Left hindlimb (tissue), 1 donor: ENCODE measurements at regions not wholly inside any gene's neighbourhood (a gene's known extent, or its start where the extent isn't known, plus 50 kb on each side); places are given as distances from the start of the nearest gene placed in this dataset.

Experiments used
- DNase-seq: peaks from one replicate; pipeline ENCODE4 v3.0.0-alpha.2; 2018

DNA sequence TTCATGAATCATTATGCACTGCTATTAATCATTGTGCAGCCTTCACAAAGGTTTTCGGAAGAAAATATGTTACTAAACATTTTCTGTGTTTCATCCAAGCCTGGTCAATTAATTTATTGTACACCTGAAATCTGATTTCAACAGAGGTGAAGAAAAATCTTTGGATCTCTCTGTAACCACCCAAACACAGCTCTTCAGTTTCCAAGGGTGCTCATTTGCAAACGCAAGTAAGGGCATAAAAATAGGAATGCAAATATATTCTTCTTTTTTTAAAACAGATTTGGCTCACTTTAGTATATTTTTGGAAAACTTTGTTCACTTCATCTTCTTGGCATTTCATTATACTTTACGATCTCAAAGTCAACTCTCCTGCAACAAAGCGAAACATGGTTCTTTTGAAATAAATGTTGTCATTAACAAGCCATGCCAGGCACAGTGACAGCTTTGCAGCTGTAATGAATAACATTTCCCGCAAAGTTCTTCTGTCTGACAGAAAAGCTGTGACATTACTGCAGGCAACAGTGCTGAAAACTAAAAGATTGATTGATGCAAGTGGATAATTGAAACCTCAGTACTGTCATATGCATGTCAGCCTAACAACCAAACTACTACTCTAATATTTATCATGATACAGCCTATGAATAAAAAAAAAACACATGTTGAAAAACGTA is 348.3 kb downstream of the FRK start:
- DNase-seq, result no peak

DNA sequence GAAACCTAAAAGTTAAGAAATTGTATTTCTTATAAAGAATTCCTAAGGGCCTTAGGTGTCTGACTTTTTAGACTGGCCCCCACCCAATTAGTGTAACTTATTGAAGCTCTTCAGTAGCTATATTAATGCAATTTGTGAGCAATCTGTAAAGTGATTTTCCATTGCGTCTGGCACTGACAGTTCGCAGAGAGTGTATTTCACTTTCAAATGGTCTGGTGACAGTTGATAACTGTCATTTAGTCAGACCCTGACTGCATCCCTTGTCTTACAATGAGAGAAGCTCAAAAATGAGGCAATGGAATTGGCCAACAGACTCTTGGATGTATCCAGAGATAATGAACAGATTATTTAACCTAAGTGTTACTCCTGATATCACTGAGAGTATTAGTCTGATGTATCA is 351.8 kb downstream of the FRK start:
- no peak for DNase-seq

DNA sequence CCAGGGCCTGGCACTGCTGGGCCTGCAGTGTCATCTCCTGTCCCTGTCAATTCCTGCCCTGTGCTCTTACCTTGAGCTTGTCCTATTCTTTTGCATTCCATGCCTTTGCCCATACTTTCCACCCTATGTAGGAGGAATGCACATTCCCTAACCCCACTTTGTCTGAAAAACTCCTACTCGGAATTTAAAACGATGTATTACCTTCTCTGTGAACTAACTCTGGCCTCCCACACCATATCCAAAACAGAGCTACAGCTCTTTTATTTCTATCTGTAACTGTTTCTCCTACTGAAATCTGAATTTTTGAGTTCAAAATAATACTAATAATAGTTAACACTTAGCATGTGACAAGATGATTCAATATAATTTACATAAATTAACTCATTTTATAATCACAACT is 353.7 kb downstream of the FRK start:
- no peak for DNase-seq

DNA sequence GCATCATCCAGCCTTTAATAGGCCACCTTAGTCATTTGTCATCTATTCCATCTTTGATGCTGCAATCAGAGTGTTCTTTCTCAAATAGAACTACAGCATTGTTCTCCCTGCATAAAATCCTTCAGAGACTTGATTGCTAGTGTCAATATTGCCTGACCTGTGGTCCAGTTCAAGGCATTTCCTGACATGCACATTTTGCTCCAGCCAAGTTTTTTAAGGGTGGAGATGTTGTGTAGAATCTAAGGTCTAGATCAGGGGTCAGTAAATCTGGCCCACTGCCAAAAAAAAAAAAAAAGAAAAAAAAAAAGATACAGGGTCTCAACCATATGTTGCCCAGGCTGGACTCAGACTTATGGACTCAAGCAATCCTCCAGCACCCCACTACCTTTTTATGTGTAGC is 354.4 kb downstream of the FRK start:
- no peak for DNase-seq

- DNase-seq, result no peak
Measured at GRCh38 chr6:115704028-115704427, 356.7 kb downstream of the FRK start.

DNA sequence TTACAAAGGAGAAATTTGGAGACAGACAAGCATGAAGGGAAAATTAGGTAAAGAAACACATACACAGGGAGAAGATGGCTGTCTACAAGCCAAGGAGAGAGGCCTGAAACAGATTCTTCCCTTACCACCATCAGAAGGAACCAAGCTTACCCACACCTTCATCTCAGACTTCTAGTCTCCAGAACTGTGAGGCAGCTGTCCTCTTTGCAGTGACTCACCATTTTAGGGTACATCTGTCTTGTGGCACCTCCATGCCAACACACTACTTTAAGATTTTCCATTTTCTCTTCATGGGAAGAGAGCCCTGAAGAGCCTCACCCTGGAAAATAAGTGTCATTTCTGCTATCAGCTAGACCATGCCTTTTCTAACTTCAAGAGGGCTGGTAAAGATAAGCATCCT is 369.3 kb downstream of the FRK start:
- DNase-seq, result no peak

- DNase-seq, result no peak
Measured at GRCh38 chr6:115690854-115691253, 369.8 kb downstream of the FRK start.

GRCh38 chr6:115681978-115682775 is 378.5 kb downstream of the FRK start:
- no peak for DNase-seq

- no peak for DNase-seq
Measured at GRCh38 chr6:115680621-115681020, 380.1 kb downstream of the FRK start.

DNA sequence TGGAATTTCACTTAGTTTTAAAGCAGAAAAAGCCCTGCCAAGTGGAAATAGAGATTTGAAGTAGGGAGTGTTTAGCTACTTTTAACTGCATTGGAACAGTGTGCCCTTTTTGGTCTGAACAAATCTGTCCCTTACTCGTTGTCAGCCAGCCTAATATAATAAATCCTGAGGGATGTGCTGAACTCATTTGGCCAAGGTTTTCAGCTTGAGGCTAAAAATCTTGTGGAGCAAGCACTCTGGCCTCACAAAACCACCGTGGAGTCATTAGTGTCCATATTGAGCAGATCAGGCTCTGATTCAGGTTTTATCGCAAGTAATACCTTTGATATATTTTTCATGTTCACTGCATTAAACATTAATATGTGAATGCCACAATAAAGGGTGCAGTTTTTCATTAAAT is 383.5 kb downstream of the FRK start:
- DNase-seq, result no peak

GRCh38 chr6:115675443-115675842 is 385.2 kb downstream of the FRK start:
- no peak for DNase-seq

DNA sequence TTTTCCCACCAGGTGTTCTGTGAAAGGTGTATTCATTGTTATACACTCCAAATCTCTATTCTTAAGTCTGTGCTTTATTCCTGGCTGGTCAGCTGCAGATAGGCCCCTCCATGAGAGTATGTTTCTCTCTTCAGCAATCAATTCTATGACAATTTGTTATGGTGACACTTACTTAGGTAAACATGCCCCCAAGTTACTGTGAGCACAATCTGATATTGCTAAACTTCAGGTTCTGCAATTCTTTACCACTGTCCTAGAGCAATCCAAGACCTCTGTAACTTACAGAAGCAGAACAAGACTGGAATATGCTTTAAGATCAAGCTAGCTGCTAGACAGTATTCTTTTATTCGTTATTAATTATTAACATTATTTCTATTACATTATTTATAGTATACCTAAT is 391.9 kb downstream of the FRK start:
- no peak for DNase-seq

- no peak for DNase-seq
Measured at GRCh38 chr6:115668211-115668610, 392.5 kb downstream of the FRK start.

GRCh38 chr6:115667478-115668026 is 393.1 kb downstream of the FRK start:
- DNase-seq, result no peak

- DNase-seq, result no peak
Measured at GRCh38 chr6:115666997-115667396, 393.7 kb downstream of the FRK start.

DNA sequence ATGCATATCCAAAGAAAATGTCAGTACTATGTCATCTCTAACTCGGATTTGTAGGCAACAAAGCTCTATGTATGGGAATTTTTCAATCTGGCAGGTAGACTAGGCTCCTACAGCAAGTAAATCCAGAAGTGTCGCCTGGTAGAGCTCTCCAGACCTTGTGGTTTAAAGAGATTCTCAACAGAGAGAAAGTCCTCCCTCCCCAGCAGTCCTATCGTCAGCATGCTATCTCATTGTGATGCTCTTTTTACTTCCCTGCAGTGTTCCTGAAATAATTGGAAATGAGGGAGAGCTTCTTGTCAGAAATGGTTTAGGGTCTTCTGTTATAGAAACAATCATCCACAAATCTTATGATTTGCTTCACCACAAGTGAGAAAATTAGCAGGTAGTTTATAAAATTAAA is 395.4 kb downstream of the FRK start:
- no peak for DNase-seq

DNA sequence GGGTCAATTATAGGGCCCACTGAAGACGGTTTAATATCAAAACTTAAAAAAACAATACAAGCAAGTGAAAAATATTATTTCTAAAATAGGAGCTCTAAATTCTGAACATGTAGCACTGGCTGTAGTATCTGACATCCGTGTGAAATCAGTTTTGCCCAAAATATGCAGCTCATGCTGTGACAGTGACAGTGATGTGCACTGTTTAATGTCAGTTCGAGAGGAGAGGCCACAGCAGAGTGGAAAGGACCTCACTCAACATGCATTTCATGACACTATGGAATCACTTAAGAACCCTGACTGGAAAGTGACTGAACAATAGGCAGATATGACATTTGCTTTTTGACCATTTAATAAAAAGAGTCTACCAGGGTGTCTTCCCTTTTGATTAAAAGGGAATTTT is 397.0 kb downstream of the FRK start:
- DNase-seq, result no peak

DNA sequence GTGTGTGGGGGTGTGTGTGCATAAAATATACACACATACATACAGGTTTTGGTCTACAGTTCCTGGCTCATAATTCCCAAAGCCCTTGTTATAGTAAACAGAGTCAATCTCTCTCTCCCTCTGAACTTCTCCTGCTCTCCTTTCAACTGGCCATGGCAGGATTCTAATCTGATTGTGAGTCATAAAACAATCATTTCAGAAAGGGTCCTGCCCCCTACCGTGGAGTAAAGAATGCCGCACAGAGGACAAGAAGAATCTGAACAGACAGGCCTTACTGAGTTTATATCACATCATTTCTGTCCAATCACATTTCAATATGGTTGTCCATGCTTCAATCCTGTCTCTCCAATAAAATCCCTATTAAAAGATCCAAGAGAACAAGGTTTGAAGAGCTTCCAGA is 416.9 kb downstream of the FRK start:
- DNase-seq, result no peak

GRCh38 chr6:115634887-115635286 is 425.8 kb downstream of the FRK start:
- DNase-seq, result no peak

DNA sequence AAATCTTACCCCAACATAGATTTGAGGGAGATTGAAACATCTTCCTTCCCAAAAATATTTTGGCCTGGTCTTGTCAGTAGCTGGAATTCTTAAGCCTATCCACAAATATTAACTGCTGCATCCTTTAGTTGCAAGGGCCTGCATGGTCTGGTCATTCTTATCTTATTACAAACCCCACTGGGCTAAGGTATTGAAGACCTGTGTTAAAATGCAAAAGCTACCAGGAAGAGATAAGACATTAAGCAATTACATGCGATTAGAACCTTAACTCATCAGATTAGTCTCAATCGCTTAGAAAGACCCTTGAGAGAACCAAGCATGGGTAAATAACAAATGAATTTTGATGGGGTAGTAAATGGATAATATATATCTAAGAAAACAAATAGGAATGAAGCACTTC is 426.6 kb downstream of the FRK start:
- no peak for DNase-seq

DNA sequence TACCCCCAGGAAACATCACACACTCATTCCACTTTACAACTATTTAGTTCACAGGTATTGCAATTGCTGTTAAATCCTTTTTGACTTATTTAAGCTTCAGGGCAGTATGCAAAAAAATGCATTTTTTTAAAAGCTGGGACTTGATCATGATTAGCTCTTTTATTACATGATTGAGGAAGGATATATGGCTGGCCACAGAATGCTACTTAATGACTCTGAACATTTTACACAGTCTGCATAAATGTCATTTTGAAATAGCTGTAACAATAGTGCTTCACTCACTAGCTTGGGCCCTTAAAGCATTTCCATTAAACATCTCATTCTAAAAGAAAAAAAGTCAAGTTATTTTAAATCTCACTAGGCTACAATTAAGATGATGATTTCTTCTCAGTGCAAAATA is 429.7 kb downstream of the FRK start:
- DNase-seq, result no peak

GRCh38 chr6:115630424-115631024 is 430.2 kb downstream of the FRK start:
- DNase-seq, result no peak

DNA sequence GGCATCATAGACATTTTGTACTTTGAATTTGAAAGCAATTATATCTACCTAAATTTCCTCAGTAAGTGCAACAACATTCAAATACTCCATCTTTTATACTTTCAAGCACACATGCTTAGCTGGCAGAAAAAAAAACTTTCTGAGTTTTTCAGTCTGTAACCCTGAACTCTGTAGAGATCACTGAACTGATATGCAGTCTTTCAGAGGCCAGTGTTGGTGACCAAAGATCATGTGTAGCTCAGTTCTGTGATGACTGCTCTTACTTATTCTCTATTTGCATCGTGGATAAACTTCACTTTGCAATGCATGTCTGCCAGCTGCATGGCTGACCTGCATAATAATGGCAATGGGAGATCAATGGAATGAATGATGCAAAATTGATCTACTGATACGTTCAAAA is 431.3 kb downstream of the FRK start:
- DNase-seq, result no peak

DNA sequence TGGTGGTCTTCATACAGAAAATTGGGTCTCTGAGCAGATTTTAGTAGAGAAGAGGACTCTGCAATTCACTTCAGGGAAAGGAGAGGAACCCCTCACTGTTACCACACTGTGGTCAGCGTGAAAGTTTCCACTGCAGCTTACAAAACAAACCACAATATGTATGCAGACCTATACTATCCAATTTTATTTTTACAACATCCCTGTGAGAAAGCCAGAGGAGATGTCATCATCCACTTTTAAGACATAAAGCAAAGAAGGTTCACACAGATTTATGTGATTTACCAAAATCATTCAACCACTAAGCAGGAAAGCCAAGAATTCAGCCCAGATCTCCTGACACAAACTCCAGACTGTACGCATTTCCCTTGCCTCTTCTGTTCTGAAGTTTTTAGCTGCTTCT is 442.4 kb downstream of the FRK start:
- DNase-seq, result peak; percentile 58
